ENCODE measurements at regions not wholly inside any gene's neighbourhood (a gene's known extent, or its start where the extent isn't known, plus 50 kb on each side); places are given as distances from the start of the nearest gene placed in this dataset.

- no peak for DNase-seq (ENCODE audit: low read depth in 3 of 3)
Measured at GRCh38 chr1:229760478-229760996, 134.5 kb downstream of the URB2 start.

DNA sequence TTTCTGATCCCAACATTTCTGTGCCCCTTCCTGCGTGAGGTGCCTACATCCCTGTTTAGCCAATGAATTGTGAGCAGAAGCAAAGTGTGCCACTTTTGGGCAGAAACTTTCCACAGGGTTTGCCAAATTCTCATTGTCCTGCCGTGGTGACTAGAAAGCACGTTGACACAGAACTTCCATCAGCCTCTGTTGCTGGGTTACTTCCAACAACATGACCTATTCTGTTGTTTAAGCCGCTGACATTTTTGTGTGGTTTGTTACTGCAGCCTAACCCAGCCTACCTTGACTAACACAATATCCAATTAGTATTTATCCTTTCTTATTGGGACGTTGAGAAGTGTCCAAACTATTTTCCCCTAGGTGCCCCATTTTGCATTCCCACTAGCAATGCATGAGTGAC is 136.8 kb downstream of the URB2 start:
- DNase-seq (ENCODE audit: low read depth in 3 of 3), result no peak

DNA sequence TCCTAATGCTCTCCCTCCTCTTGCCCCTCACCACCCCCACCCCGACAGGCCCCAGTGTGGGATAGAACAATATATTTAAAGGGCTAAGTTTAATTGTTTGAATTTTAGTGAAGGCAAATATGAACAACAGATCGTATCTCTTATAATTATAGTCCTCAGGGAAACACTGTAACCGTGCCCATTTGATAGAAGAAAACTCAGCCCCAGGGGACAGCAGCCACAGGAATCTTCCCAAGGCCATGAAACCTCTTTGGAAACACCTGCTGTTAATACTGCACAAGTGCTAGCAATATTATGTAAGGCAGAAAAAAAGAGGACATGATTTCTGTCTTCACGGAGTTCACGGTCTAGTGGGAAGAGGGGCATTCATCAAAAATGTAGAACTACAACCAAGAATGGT is 142.2 kb downstream of the URB2 start:
- no peak for DNase-seq (ENCODE audit: low read depth in 3 of 3)

DNA sequence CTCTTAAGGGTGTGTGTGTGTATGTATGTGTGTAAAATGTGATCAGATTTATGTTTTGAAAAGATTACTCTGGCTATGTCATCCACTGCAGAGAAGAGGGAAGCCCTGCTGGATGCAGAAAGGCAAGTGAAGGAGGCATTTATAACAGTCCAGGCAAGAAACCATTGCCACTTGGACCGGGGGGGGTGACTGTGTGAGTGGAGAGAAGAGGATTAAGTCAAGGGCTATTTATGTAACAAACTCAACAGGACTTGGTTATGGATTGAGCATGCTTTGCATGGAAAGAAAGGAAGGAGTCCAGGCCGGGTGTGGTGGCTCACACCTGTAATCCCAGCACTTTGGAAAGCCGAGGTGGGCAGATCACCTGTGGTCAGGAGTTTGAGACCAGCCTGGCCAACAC is 143.0 kb downstream of the URB2 start:
- no peak for DNase-seq (ENCODE audit: low read depth in 3 of 3)

DNA sequence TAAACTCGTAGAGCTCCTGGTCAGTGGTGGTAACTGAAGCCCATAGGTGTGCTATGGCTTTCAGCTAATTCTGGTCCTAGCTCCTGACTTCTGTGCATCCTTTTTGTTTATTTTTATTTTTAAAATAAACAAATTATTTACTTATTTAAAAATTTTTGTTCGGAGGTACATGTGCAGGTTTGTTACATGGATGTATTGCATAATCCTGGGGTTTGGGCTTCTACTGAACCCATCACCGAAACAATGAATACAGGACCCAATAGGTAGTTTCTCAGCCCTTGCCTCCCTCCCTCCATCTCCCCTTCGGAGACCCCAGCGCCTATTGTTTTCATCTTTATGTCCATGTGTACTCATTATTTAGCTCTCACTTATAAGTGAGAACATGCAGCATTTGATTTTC is 143.8 kb downstream of the URB2 start:
- no peak for DNase-seq (ENCODE audit: low read depth in 3 of 3)

GRCh38 chr1:229778794-229779193 is 152.7 kb downstream of the URB2 start:
- no peak for DNase-seq (ENCODE audit: low read depth in 3 of 3)

- no peak for DNase-seq (ENCODE audit: low read depth in 3 of 3)
Measured at GRCh38 chr1:229781453-229781852, 155.4 kb downstream of the URB2 start.

DNA sequence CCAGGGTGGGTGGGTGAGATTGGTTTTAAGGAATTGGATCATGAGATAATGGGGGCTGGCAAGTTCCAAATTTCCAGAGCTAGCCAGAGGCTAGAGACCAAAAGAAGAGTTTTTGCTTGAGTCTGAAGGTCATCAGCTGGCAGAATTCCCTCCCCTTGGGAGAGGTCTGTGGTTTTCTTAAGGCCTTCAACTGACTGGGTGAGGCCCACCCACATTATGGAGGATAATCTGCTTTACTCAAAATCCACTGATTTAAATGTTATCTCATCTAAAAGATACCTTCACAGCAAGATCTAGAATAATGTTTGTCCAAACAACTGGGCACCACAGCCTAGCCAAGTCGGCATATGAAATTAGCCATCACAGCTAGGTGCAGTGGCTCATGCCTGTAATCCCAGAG is 156.4 kb downstream of the URB2 start:
- DNase-seq (ENCODE audit: low read depth in 3 of 3), result no peak

DNA sequence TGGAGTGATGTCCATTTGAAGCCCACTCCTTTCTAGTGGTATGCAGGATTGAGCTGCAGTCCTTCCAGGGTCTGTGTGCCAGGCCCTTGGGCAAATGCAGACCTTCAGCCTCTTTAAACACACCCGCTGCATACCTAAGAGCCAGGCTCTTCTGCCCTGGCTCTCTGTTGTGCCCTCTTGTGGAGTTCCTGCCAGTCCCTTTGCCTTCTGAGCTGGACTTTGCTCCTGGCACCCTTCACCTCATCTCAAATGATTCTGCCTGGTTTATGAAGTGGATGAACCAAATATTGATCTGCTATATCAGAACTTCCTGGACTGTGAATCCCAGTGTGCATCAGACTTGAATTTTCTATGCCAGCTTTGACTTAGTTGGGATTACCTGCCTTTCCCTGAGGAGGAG is 158.8 kb downstream of the URB2 start:
- DNase-seq (ENCODE audit: low read depth in 3 of 3), result no peak

GRCh38 chr1:229786974-229787610 is 161.0 kb downstream of the URB2 start:
- no peak for DNase-seq (ENCODE audit: low read depth in 3 of 3)

GRCh38 chr1:229788004-229788403 is 162.0 kb downstream of the URB2 start:
- no peak for DNase-seq (ENCODE audit: low read depth in 3 of 3)

- DNase-seq (ENCODE audit: low read depth in 3 of 3), result no peak
Measured at GRCh38 chr1:229792012-229792975, 166.2 kb downstream of the URB2 start.

GRCh38 chr1:229793488-229793887 is 167.4 kb downstream of the URB2 start:
- DNase-seq (ENCODE audit: low read depth in 3 of 3), result no peak

- no peak for DNase-seq (ENCODE audit: low read depth in 3 of 3)
Measured at GRCh38 chr1:229798558-229798957, 172.5 kb downstream of the URB2 start.

- no peak for DNase-seq (ENCODE audit: low read depth in 3 of 3)
Measured at GRCh38 chr1:229803626-229804217, 177.7 kb downstream of the URB2 start.

GRCh38 chr1:229808272-229808671 is 182.2 kb downstream of the URB2 start:
- no peak for DNase-seq (ENCODE audit: low read depth in 3 of 3)

GRCh38 chr1:229810140-229810539 is 184.1 kb downstream of the URB2 start:
- DNase-seq (ENCODE audit: low read depth in 3 of 3), result no peak

GRCh38 chr1:229810961-229811360 is 184.9 kb downstream of the URB2 start:
- DNase-seq (ENCODE audit: low read depth in 3 of 3), result no peak

GRCh38 chr1:229812148-229812547 is 186.1 kb downstream of the URB2 start:
- DNase-seq (ENCODE audit: low read depth in 3 of 3), result no peak

DNA sequence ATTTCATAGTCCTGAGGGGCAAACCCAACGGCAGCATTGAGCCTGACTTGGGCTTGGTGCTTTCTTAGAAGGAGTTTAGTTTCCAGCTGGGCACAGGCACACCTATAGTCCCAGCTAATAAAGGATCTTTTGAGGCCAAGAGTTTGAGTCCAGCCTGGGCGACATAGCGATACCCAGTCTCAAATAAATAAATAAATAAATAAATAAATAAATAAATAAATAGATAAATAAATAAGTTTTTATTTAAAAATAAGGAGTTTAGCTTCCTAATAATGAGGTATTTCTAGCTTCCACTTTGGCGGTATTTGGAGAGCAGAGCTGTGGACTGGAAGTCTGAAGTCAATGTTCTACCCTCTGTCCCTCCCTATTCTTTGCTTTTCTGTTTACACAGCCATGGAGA is 186.6 kb downstream of the URB2 start:
- no peak for DNase-seq (ENCODE audit: low read depth in 3 of 3)

DNA sequence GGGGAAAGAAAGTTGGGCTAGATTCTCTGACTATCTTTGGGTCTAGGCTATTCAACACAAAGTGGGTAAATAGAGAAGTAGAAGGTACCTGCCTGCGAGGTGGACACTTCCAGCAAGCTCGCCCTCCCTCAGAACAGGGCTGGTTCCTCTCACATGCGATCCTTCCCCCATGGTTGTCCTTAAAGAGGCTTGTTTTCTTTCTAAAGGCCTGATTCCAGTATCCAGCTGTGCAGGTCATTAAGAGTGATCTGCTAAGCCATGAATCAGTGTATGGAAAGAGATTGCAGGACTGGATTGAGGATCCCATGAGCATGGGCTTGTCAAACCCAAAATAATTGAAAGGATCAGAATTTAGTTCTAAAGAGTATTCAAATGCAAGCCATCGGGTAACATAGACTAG is 189.0 kb downstream of the URB2 start:
- no peak for DNase-seq (ENCODE audit: low read depth in 3 of 3)

DNA sequence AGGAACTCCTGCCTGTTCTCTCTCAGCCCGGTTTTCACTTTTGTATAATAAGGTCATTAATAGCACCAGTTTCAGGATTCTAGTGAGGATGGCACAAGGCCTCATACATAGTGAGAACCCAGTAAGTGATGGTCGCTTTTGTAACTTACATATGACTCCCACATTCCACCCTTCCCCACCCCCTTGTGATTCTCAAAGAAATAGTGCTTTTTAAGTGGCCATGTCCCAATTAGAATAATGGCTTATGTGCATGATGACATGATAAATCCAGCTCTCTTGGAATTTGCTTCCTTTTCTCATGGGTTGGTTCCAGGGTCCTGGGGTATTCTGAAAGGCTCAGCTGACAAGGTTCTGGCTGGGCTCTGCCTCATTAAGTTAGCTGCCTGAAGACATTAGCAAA is 189.9 kb downstream of the URB2 start:
- no peak for DNase-seq (ENCODE audit: low read depth in 3 of 3)

DNA sequence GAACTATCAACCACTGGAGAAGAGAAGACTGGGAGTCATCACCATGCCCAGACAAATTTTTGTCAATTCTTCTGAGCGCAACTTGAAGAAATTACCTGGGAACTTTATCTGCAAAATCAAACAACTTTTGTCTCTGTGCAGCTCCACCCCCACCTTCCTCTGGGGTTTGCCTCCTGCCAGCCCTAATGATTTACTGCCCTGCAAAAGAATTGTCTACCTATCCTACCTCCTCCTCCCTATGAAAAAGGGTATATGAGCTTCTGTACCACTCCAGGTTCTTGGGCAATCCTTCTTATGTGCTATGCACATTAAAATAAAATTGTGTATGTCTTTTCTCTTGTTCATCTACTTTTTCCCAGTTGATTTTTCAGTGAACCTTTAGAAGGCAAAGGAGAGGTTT is 191.9 kb downstream of the URB2 start:
- DNase-seq (ENCODE audit: low read depth in 3 of 3), result no peak

All from stimulated activated CD4-positive, alpha-beta T cell treated with anti-CD3 and anti-CD28 coated beads, TNF-alpha, amount 100 ng/mL, for 48 hours (primary cell).